ACC112 (cell line): ENCODE measurements at regions not wholly inside any gene's neighbourhood (a gene's known extent, or its start where the extent isn't known, plus 50 kb on each side); places are given as distances from the start of the nearest gene placed in this dataset.
A peak's percentile ranks its signal among the peaks of the same experiment; 100 is the strongest.

Experiments used
- H2AFZ ChIP-seq: fragments of 200-600 bp; sonication (generic); one replicate; pipeline ENCODE4 v1.6.0; 2017; ENCODE audit warnings: antibody characterized with exemption, low read length; ENCODE audit not compliant: unreplicated experiment
- H3K27ac ChIP-seq: fragments of 200-600 bp; sonication (generic); 2 replicates; pipeline ENCODE4 v1.5.1; 2014; ENCODE audit warnings: low read depth, mild to moderate bottlenecking, antibody characterized with exemption, low read length, moderate library complexity
- H3K27me3 ChIP-seq: fragments of 200-600 bp; sonication (generic); 2 replicates; pipeline ENCODE4 v1.6.1; 2014; ENCODE audit warnings: mild to moderate bottlenecking, antibody characterized with exemption, low read length, moderate library complexity, mixed read lengths; ENCODE audit not compliant: insufficient read depth
- H3K36me3 ChIP-seq: fragments of 200-600 bp; sonication (generic); 2 replicates; pipeline ENCODE4 v1.6.1; 2016; ENCODE audit warnings: mild to moderate bottlenecking, antibody characterized with exemption, low read length, moderate library complexity, mixed read lengths; ENCODE audit not compliant: insufficient read depth
- H3K4me1 ChIP-seq: fragments of 200-600 bp; sonication (generic); one replicate; pipeline ENCODE4 v1.6.1; 2016; ENCODE audit warnings: low read length, mixed read lengths; ENCODE audit not compliant: insufficient read depth, unreplicated experiment, control insufficient read depth
- H3K4me3 ChIP-seq: fragments of 200-600 bp; sonication (generic); 2 replicates; pipeline ENCODE4 v1.5.1; 2014; ENCODE audit warnings: mild to moderate bottlenecking, low read depth, low read length
- H3K79me2 ChIP-seq: fragments of 200-600 bp; sonication (generic); one replicate; pipeline ENCODE4 v1.6.0; 2016; ENCODE audit warnings: low read length; ENCODE audit not compliant: control insufficient read depth, unreplicated experiment, insufficient read depth

DNA sequence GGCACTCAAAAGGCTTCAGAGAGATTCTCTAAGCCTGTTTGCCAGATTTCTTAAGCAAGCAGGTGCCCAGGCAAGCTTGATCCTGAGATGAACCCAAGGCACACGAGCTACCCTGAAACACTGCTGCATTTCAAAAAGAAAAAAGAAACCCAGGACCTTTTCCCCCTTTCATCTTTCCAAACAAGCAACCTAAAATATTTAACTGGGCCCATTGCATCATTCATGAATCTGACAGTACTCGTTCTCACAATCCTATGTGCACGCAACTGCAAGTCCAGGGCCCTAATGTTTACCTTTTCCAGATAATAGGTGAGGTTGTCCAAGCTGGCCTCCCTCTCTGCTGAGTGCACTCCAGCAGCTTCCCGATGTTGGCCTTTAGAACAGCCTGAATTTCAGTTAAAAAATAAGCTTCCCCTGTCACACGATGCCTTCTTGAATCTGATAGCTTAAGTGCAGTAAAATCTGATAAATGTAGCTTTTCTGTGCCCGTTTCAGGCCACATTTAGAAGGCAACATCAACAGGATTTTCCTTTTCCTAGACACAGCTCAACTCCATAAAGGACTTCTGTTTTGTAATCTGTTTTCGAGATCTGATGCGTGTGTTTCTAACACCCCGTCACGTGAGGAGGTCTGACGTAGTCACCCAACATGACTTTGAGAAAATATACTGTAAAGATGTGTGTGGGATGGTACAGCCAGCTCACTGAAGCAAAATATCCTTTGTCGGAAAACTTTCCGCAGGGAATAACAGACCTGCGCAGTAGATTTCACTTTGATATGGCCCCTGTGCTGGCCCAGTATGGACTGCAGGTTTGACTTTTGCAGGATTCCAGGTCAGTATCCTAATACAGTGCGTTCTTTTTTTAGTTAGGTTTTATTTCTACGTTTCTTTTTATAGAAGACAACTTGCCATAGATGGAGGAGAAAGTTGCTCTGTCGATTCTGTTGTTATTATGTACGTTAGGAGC lies 55.1 kb upstream of the RASA2 start:
- no peak overlapping the region for H3K27ac ChIP-seq
- H3K27me3 ChIP-seq: no peaks in the 10 kb centered on the region
- H3K4me3 ChIP-seq: no peak overlapping the region
- peaks cover 61% of the 10 kb centered on the region for H3K79me2 ChIP-seq
- H2AFZ ChIP-seq: no peak overlapping the region
- H3K4me1 ChIP-seq: peaks cover 22% of the 10 kb centered on the region
- peaks cover 31% of the 10 kb centered on the region for H3K36me3 ChIP-seq

GRCh38 chr3:141432904-141433303 lies 53.9 kb upstream of the RASA2 start:
- peaks cover 10% of the 10 kb centered on the region for H3K4me1 ChIP-seq
- peaks cover 24% of the 10 kb centered on the region for H3K36me3 ChIP-seq
- H3K27me3 ChIP-seq: no peaks in the 10 kb centered on the region
- H3K79me2 ChIP-seq: peaks cover 57% of the 10 kb centered on the region
- H3K27ac ChIP-seq: no peak overlapping the region
- H2AFZ ChIP-seq: no peak overlapping the region
- no peak overlapping the region for H3K4me3 ChIP-seq

GRCh38 chr3:141434255-141434654 lies 52.6 kb upstream of the RASA2 start:
- H3K27ac ChIP-seq: no peak overlapping the region
- H3K4me3 ChIP-seq: no peak overlapping the region
- H2AFZ ChIP-seq: no peak overlapping the region
- no peaks in the 10 kb centered on the region for H3K27me3 ChIP-seq
- peaks cover 20% of the 10 kb centered on the region; the same call in 1 of the 2 replicates for H3K36me3 ChIP-seq
- H3K79me2 ChIP-seq: peaks cover 48% of the 10 kb centered on the region
- peaks cover 15% of the 10 kb centered on the region for H3K4me1 ChIP-seq

DNA sequence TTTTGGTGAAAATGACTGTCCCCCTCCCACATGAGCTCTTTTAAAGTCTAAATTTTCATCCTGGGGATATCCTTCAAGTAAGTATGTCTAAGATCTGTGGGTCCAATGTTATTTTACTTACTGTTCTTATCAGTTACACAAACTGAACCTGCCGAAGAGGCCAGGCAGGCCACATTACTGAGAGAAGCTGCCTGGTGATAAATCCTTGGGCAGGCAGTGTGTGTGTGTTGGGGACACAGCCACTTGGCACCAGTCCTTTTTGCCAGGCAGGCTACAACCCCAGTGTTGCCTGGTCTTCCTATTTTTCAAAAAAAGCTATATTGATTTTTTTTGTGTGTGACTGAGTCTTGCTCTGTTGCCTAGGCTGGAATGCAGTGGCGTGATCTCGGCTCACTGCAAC lies 50.6 kb upstream of the RASA2 start:
- H3K27me3 ChIP-seq: no peaks in the 10 kb centered on the region
- H2AFZ ChIP-seq: no peak overlapping the region
- peak overlapping the region; percentile 18; the same call in 1 of the 2 replicates for H3K27ac ChIP-seq
- peaks cover 15% of the 10 kb centered on the region; the same call in 1 of the 2 replicates for H3K36me3 ChIP-seq
- peaks cover 42% of the 10 kb centered on the region for H3K79me2 ChIP-seq
- peaks cover 31% of the 10 kb centered on the region for H3K4me1 ChIP-seq
- H3K4me3 ChIP-seq: no peak overlapping the region
